MCF 10A (cell line): ENCODE measurements at regions not wholly inside any gene's neighbourhood (a gene's known extent, or its start where the extent isn't known, plus 50 kb on each side); places are given as distances from the start of the nearest gene placed in this dataset.

Experiments
- BruUV-seq: library from RNA; stranded (reverse); fragments of 400-500 nt; replicated peaks from 2 replicates; lab custom pipeline; 2021; lab: Mats Ljungman, UMichigan
- CTCF ChIA-PET: fragments of 300-600 bp; sonication (Branson Sonifier 250); formaldehyde crosslinking; extraction: SDS; loops from one replicate; lab custom pipeline; 2021; ENCODE audit warnings: antibody characterized with exemption, inconsistent platforms; lab: Yijun Ruan, JAX
- POLR2A ChIA-PET: fragments of 300-600, 350-650 bp; sonication (Branson Sonifier 250); formaldehyde crosslinking; extraction: SDS; loops from one replicate; lab custom pipeline; 2020; ENCODE audit warnings: antibody characterized with exemption, inconsistent platforms; lab: Yijun Ruan, JAX
- DNase-seq: peaks from one replicate; pipeline ENCODE4 v3.0.0-alpha.2; 2018; ENCODE audit not compliant: unreplicated experiment
- H3K27ac Mint-ChIP-seq: one replicate; pipeline ENCODE4 v1.8.0; 2022; ENCODE audit warnings: mild to moderate bottlenecking, low read depth, mixed read lengths; ENCODE audit not compliant: unreplicated experiment
- H3K27me3 Mint-ChIP-seq: one replicate; pipeline ENCODE4 v1.8.0; 2022; ENCODE audit warnings: mixed read lengths; ENCODE audit not compliant: insufficient read depth, unreplicated experiment
- H3K36me3 Mint-ChIP-seq: one replicate; pipeline ENCODE4 v1.8.0; 2022; ENCODE audit warnings: mild to moderate bottlenecking, moderate library complexity, mixed read lengths; ENCODE audit not compliant: insufficient read depth, unreplicated experiment
- H3K4me1 Mint-ChIP-seq: one replicate; pipeline ENCODE4 v1.8.0; 2022; ENCODE audit warnings: mixed read lengths; ENCODE audit not compliant: insufficient read depth, unreplicated experiment
- H3K4me3 Mint-ChIP-seq: one replicate; pipeline ENCODE4 v1.8.0; 2022; ENCODE audit warnings: mild to moderate bottlenecking, moderate library complexity, mixed read lengths; ENCODE audit not compliant: unreplicated experiment
- H3K9me3 Mint-ChIP-seq: one replicate; pipeline ENCODE4 v1.8.0; 2022; ENCODE audit warnings: mixed read lengths; ENCODE audit not compliant: unreplicated experiment
- CTCF ChIP-seq: fragments of 200-600 bp; IDR thresholded peaks from one replicate; pipeline ENCODE4 v1.8.0; 2022; ENCODE audit warnings: antibody characterized with exemption, mild to moderate bottlenecking; ENCODE audit not compliant: unreplicated experiment
- intact Hi-C: fragments of 100-400 bp; cut with micrococcal nuclease; formaldehyde crosslinking; loops from 2 replicates; pipeline ENCODE4 v1.14.1; 2022

- no peaks in the 10 kb centered on the region for H3K36me3 Mint-ChIP-seq
- ChIA-PET CTCF (interaction anchor here (0.9 to 1.3 kb wide), 4 partner anchors 27 to 80 kb away, joined by 3 to 4 read pairs (median 3); no protein-coding TSS in a partner anchor), POLR2A (interaction anchor here (0.8 to 2.9 kb wide), 4 partner anchors 13 to 282 kb away, joined by 3 to 11 read pairs (median 3); partner anchors contain the start of genes KCTD16 and YIPF5)
- no peak for TF ChIP-seq CTCF
- no TSS peak for BruUV-seq
- H3K27me3 Mint-ChIP-seq, result no peaks in the 10 kb centered on the region
- H3K27ac Mint-ChIP-seq, result peak overlapping the region; percentile 62
- peak; percentile 51 for DNase-seq
- H3K4me1 Mint-ChIP-seq, result peaks cover 51% of the 10 kb centered on the region
- no peaks in the 10 kb centered on the region for H3K9me3 Mint-ChIP-seq
- no peak overlapping the region for H3K4me3 Mint-ChIP-seq
- intact Hi-C loops, result loop anchor here (2.0 kb wide), 1 partner anchor 33 kb away; no protein-coding TSS in a partner anchor
These were observed 76.1 kb downstream of the HMHB1 start for GRCh38 chr5:143887903-143888665.

- intact Hi-C loops, result loop anchor here (2.0 kb wide), 1 partner anchor 32 kb away; no protein-coding TSS in a partner anchor
- BruUV-seq, result no TSS peak
- CTCF ChIA-PET, result interaction anchor here (0.8 to 2.2 kb wide), 5 partner anchors 14 to 63 kb away, joined by 3 to 15 read pairs (median 4); no protein-coding TSS in a partner anchor
These were observed 77.0 kb downstream of the HMHB1 start for GRCh38 chr5:143888912-143889311.

GRCh38 chr5:143889986-143890385 is 78.0 kb downstream of the HMHB1 start:
- DNase-seq, result no peak
- no TSS peak for BruUV-seq
- no peak for TF ChIP-seq CTCF
- no peak overlapping the region for H3K4me3 Mint-ChIP-seq
- ChIA-PET POLR2A (interaction anchor here (0.9 to 5.7 kb wide), 10 partner anchors 15 to 402 kb away, joined by 3 to 52 read pairs (median 3); no protein-coding TSS in a partner anchor), CTCF (interaction anchor here (0.6 to 2.2 kb wide), 8 partner anchors 10 to 967 kb away, joined by 3 to 15 read pairs (median 4); no protein-coding TSS in a partner anchor)
- peaks cover 51% of the 10 kb centered on the region for H3K4me1 Mint-ChIP-seq
- H3K36me3 Mint-ChIP-seq, result no peaks in the 10 kb centered on the region
- H3K27me3 Mint-ChIP-seq, result no peaks in the 10 kb centered on the region
- intact Hi-C loops, result loop anchor here (2.0 kb wide), 1 partner anchor 31 kb away; no protein-coding TSS in a partner anchor
- H3K9me3 Mint-ChIP-seq, result no peaks in the 10 kb centered on the region
- peak overlapping the region; percentile 17 for H3K27ac Mint-ChIP-seq

More at GRCh38 chr5:143888912-143889311, 77.0 kb downstream of the HMHB1 start:
- no peak overlapping the region for H3K4me3 Mint-ChIP-seq
- TF ChIP-seq CTCF, result no peak
- no peaks in the 10 kb centered on the region for H3K36me3 Mint-ChIP-seq
- peak overlapping the region; percentile 62 for H3K27ac Mint-ChIP-seq
- no peak for DNase-seq
- H3K4me1 Mint-ChIP-seq, result peaks cover 51% of the 10 kb centered on the region
- H3K27me3 Mint-ChIP-seq, result no peaks in the 10 kb centered on the region
- POLR2A ChIA-PET, result interaction anchor here (0.8 to 5.7 kb wide), 6 partner anchors 14 to 495 kb away, joined by 3 to 52 read pairs (median 3); partner anchors contain the start of genes KCTD16 and YIPF5
- no peaks in the 10 kb centered on the region for H3K9me3 Mint-ChIP-seq

- intact Hi-C loops, result no loop called here
- peaks cover 51% of the 10 kb centered on the region for H3K4me1 Mint-ChIP-seq
- CTCF ChIA-PET, result interaction anchor here (0.6 to 2.2 kb wide), 10 partner anchors 10 to 967 kb away, joined by 3 to 15 read pairs (median 4); no protein-coding TSS in a partner anchor
- no peak for TF ChIP-seq CTCF
- peak overlapping the region; percentile 17 for H3K27ac Mint-ChIP-seq
- BruUV-seq, result no TSS peak
- no peak for DNase-seq
- no peaks in the 10 kb centered on the region for H3K36me3 Mint-ChIP-seq
- no peak overlapping the region for H3K4me3 Mint-ChIP-seq
- POLR2A ChIA-PET, result interaction anchor here (0.9 to 5.7 kb wide), 10 partner anchors 15 to 403 kb away, joined by 3 to 52 read pairs (median 4); no protein-coding TSS in a partner anchor
- H3K27me3 Mint-ChIP-seq, result no peaks in the 10 kb centered on the region
- no peaks in the 10 kb centered on the region for H3K9me3 Mint-ChIP-seq
These were observed 78.5 kb downstream of the HMHB1 start for GRCh38 chr5:143890487-143890886.
